Loucy (cell line): ENCODE measurements at regions not wholly inside any gene's neighbourhood (a gene's known extent, or its start where the extent isn't known, plus 50 kb on each side); places are given as distances from the start of the nearest gene placed in this dataset.

Experiments
- H2AFZ ChIP-seq: fragments of 200-600 bp; sonication (generic); 2 replicates; pipeline ENCODE4 v1.6.0; 2016; ENCODE audit warnings: antibody characterized with exemption, mild to moderate bottlenecking, low read length, moderate library complexity
- H3F3A ChIP-seq: fragments of 200-600 bp; 2 replicates; pipeline ENCODE4 v1.6.0; 2016; ENCODE audit warnings: antibody characterized with exemption, low read depth, mild to moderate bottlenecking
- H3K27me3 ChIP-seq: fragments of 200-600 bp; sonication (generic); 2 replicates; pipeline ENCODE4 v1.6.1; 2014; ENCODE audit warnings: low read length, mild to moderate bottlenecking; ENCODE audit not compliant: insufficient read depth, poor library complexity, severe bottlenecking
- H3K36me3 ChIP-seq: fragments of 200-600 bp; sonication (generic); 2 replicates; pipeline ENCODE4 v1.6.1; 2016; ENCODE audit warnings: low read length; ENCODE audit not compliant: insufficient read depth
- H3K4me1 ChIP-seq: fragments of 200-600 bp; sonication (generic); 2 replicates; pipeline ENCODE4 v1.5.1; 2014; ENCODE audit warnings: low read length, mild to moderate bottlenecking; ENCODE audit not compliant: insufficient read depth, poor library complexity, severe bottlenecking
- H3K4me2 ChIP-seq: fragments of 200-600 bp; sonication (generic); 2 replicates; pipeline ENCODE4 v1.6.0; 2014; ENCODE audit warnings: antibody characterized with exemption, low read length, low read depth, mild to moderate bottlenecking; ENCODE audit not compliant: poor library complexity, severe bottlenecking
- H3K4me3 ChIP-seq: fragments of 200-600 bp; sonication (generic); 2 replicates; pipeline ENCODE4 v1.5.1; 2014; ENCODE audit warnings: low read length, mild to moderate bottlenecking, mixed read lengths; ENCODE audit not compliant: poor library complexity, severe bottlenecking
- H3K79me2 ChIP-seq: fragments of 200-600 bp; sonication (generic); 2 replicates; pipeline ENCODE4 v1.6.1; 2014; ENCODE audit warnings: low read length; ENCODE audit not compliant: insufficient read depth
- H3K9ac ChIP-seq: fragments of 200-600 bp; sonication (generic); 2 replicates; pipeline ENCODE4 v1.6.0; 2014; ENCODE audit warnings: mild to moderate bottlenecking, low read depth, low read length, moderate library complexity; ENCODE audit not compliant: poor library complexity, severe bottlenecking
- H3K9me2 ChIP-seq: fragments of 200-600 bp; sonication (generic); replicated peaks from 2 replicates; pipeline ENCODE4 v1.6.1; 2016; ENCODE audit warnings: low read depth, low read length, mixed read lengths
- H3K9me3 ChIP-seq: fragments of 200-600 bp; sonication (generic); 2 replicates; pipeline ENCODE4 v1.6.1; 2014; ENCODE audit warnings: mild to moderate bottlenecking, antibody characterized with exemption, low read length, low read depth; ENCODE audit not compliant: insufficient read depth
- H4K20me1 ChIP-seq: fragments of 200-600 bp; sonication (generic); 2 replicates; pipeline ENCODE4 v1.6.0; 2014; ENCODE audit warnings: antibody characterized with exemption, low read length, mild to moderate bottlenecking; ENCODE audit not compliant: insufficient read depth, poor library complexity, severe bottlenecking
- CTCF ChIP-seq: fragments of 200-600 bp; sonication (generic); conservative IDR thresholded peaks from 2 replicates; pipeline ENCODE4 v1.5.1; 2014; ENCODE audit warnings: mild to moderate bottlenecking, antibody characterized with exemption, low read length
- EZH2phosphoT487 ChIP-seq: fragments of 200-600 bp; IDR thresholded peaks from 2 replicates; pipeline ENCODE4 v1.6.1; 2018; ENCODE audit warnings: antibody characterized with exemption, mild to moderate bottlenecking, moderate library complexity, borderline replicate concordance

GRCh38 chr14:58739674-58740073 is 101.9 kb downstream of the DACT1 start:
- Histone ChIP-seq H3K27me3 (no peaks in the 10 kb centered on the region), H3K79me2 (no peaks in the 10 kb centered on the region), H3K4me1 (no peaks in the 10 kb centered on the region), H3K4me2 (no peak overlapping the region), H3K4me3 (no peak overlapping the region), H3F3A (no peaks in the 10 kb centered on the region), H3K9ac (no peak overlapping the region), H4K20me1 (no peaks in the 10 kb centered on the region), H3K36me3 (no peaks in the 10 kb centered on the region), H3K9me3 (no peaks in the 10 kb centered on the region), H2AFZ (no peak overlapping the region), H3K9me2 (no peaks in the 10 kb centered on the region)
- TF ChIP-seq CTCF: no peak
- no peak for TF ChIP-seq EZH2phosphoT487

DNA sequence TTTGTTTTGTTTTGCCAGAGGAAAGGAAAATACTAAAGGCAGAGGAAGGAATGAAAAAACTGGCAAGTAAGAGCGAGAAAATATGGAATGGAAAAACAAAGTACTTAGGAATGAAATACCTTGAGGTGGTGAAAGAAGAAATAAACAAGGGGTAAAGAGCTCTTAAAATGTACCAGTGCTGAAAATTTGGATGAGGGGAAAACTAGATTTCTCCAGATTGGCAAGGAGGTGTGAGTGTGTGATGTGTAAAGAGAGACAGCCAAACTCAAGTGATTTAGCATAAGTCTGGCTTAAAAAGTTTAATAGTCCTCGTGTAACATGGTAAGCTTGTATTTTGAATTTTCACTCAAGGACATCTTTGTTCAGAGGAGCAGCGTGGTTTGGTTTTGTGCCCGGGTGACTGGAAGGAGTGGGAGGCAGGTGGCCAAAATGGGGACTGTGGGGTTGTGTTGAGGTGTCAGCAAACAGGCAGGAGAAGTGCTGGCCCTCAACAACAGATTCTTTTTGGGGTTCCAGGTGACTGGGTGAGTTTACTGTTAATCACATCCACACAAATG is 102.7 kb downstream of the DACT1 start:
- no peaks in the 10 kb centered on the region for H3K9me2 ChIP-seq
- H3K9me3 ChIP-seq: no peaks in the 10 kb centered on the region
- H3K9ac ChIP-seq: no peak overlapping the region
- H3K4me2 ChIP-seq: no peak overlapping the region
- no peaks in the 10 kb centered on the region for H3K27me3 ChIP-seq
- no peaks in the 10 kb centered on the region for H3K4me1 ChIP-seq
- no peaks in the 10 kb centered on the region for H3K79me2 ChIP-seq
- TF ChIP-seq CTCF (no peak), EZH2phosphoT487 (no peak)
- H3K36me3 ChIP-seq: no peaks in the 10 kb centered on the region
- no peak overlapping the region for H2AFZ ChIP-seq
- H3K4me3 ChIP-seq: no peak overlapping the region
- H4K20me1 ChIP-seq: no peaks in the 10 kb centered on the region
- no peaks in the 10 kb centered on the region for H3F3A ChIP-seq

- Histone ChIP-seq H3F3A (no peaks in the 10 kb centered on the region), H2AFZ (no peak overlapping the region), H4K20me1 (no peaks in the 10 kb centered on the region), H3K4me3 (no peak overlapping the region), H3K27me3 (no peaks in the 10 kb centered on the region), H3K79me2 (no peaks in the 10 kb centered on the region), H3K9ac (no peak overlapping the region), H3K4me1 (peaks cover 5% of the 10 kb centered on the region), H3K9me3 (no peaks in the 10 kb centered on the region), H3K36me3 (no peaks in the 10 kb centered on the region), H3K4me2 (no peak overlapping the region), H3K9me2 (no peaks in the 10 kb centered on the region)
- no peak for TF ChIP-seq EZH2phosphoT487
- TF ChIP-seq CTCF: no peak
Measured at GRCh38 chr14:58744801-58745394, 107.1 kb downstream of the DACT1 start.
